ENCODE measurements at regions not wholly inside any gene's neighbourhood (a gene's known extent, or its start where the extent isn't known, plus 50 kb on each side); places are given as distances from the start of the nearest gene placed in this dataset.
A peak's percentile ranks its signal among the peaks of the same experiment; 100 is the strongest.

GRCh38 chr21:14879458-14879857 lies 185.3 kb downstream of the NRIP1 start:
- Mint-ChIP-seq H3K36me3 (no peaks in the 10 kb centered on the region), H3K27me3 (no peaks in the 10 kb centered on the region), H3K4me1 (peaks cover 45 to 79% (median 64%) of the 10 kb centered on the region in 3 donors), H3K27ac (peak overlapping the region; percentile 26 to 81 (median 74)), H3K4me3 (peak overlapping the region in 6 of 8 donors; percentile 41 to 79 (median 64)), H3K9me3 (no peaks in the 10 kb centered on the region)
- DNase-seq (no peak), ATAC-seq (ENCODE audit: low read depth in 2 of 2) (peak; percentile 60 to 74)

GRCh38 chr21:14878971-14879370 lies 185.8 kb downstream of the NRIP1 start:
- Mint-ChIP-seq H3K4me3 (peak overlapping the region in 6 of 8 donors; percentile 39 to 79 (median 57)), H3K36me3 (no peaks in the 10 kb centered on the region), H3K27ac (peak overlapping the region in 2 of 6 donors; percentile 1 to 33), H3K9me3 (no peaks in the 10 kb centered on the region), H3K27me3 (no peaks in the 10 kb centered on the region), H3K4me1 (peaks cover 45 to 79% (median 64%) of the 10 kb centered on the region in 3 donors)
- ATAC-seq (ENCODE audit: low read depth in 2 of 2) (no peak), DNase-seq (no peak)

- H3K4me3 Mint-ChIP-seq, result peak overlapping the region in 1 of 8 donors; percentile 0
- ATAC-seq (ENCODE audit: low read depth in 2 of 2) (no peak), DNase-seq (no peak)
- H3K27ac Mint-ChIP-seq, result peak overlapping the region in 5 of 6 donors; percentile 7 to 37 (median 19)
- no peaks in the 10 kb centered on the region for H3K9me3 Mint-ChIP-seq
- H3K4me1 Mint-ChIP-seq, result peaks cover 45 to 71% (median 64%) of the 10 kb centered on the region in 3 donors
- no peaks in the 10 kb centered on the region for H3K36me3 Mint-ChIP-seq
- no peaks in the 10 kb centered on the region for H3K27me3 Mint-ChIP-seq
Observed at GRCh38 chr21:14877581-14878228, 187.1 kb downstream of the NRIP1 start.

- Mint-ChIP-seq H3K4me1 (peaks cover 37 to 66% (median 61%) of the 10 kb centered on the region in 3 donors), H3K9me3 (no peaks in the 10 kb centered on the region), H3K4me3 (peak overlapping the region in 1 of 8 donors; percentile 27), H3K36me3 (no peaks in the 10 kb centered on the region), H3K27me3 (no peaks in the 10 kb centered on the region), H3K27ac (peak overlapping the region in 1 of 6 donors; percentile 71)
- DNase-seq (no peak), ATAC-seq (ENCODE audit: low read depth in 2 of 2) (no peak)
Observed at GRCh38 chr21:14876524-14876840, 188.3 kb downstream of the NRIP1 start.

- H3K27ac Mint-ChIP-seq, result peak overlapping the region in 2 of 6 donors; percentile 8 to 35
- no peaks in the 10 kb centered on the region for H3K27me3 Mint-ChIP-seq
- no peaks in the 10 kb centered on the region for H3K36me3 Mint-ChIP-seq
- ATAC-seq (ENCODE audit: low read depth in 2 of 2), result peak; percentile 17 to 57
- H3K4me3 Mint-ChIP-seq, result no peak overlapping the region
- peaks cover 39 to 69% (median 62%) of the 10 kb centered on the region in 3 donors for H3K4me1 Mint-ChIP-seq
- no peaks in the 10 kb centered on the region for H3K9me3 Mint-ChIP-seq
- no peak for DNase-seq
Observed at GRCh38 chr21:14875704-14876523, 188.9 kb downstream of the NRIP1 start.

- Mint-ChIP-seq H3K27me3 (no peaks in the 10 kb centered on the region), H3K36me3 (no peaks in the 10 kb centered on the region), H3K4me3 (no peak overlapping the region), H3K4me1 (peaks cover 41 to 69% (median 63%) of the 10 kb centered on the region in 3 donors), H3K27ac (no peak overlapping the region), H3K9me3 (no peaks in the 10 kb centered on the region)
- ATAC-seq (ENCODE audit: low read depth in 2 of 2), result no peak
- no peak for DNase-seq
Observed at GRCh38 chr21:14875186-14875585, 189.6 kb downstream of the NRIP1 start.

GRCh38 chr21:14874379-14874778 lies 190.4 kb downstream of the NRIP1 start:
- Mint-ChIP-seq H3K27ac (peak overlapping the region in 1 of 6 donors; percentile 69), H3K36me3 (no peaks in the 10 kb centered on the region), H3K4me1 (peaks cover 39 to 69% (median 61%) of the 10 kb centered on the region in 3 donors), H3K27me3 (no peaks in the 10 kb centered on the region), H3K9me3 (no peaks in the 10 kb centered on the region), H3K4me3 (no peak overlapping the region)
- DNase-seq (no peak), ATAC-seq (ENCODE audit: low read depth in 2 of 2) (no peak)

GRCh38 chr21:14871861-14872260 lies 192.9 kb downstream of the NRIP1 start:
- H3K4me3 Mint-ChIP-seq, result no peak overlapping the region
- ATAC-seq (ENCODE audit: low read depth in 2 of 2) (no peak), DNase-seq (no peak)
- peaks cover 40 to 64% (median 56%) of the 10 kb centered on the region in 3 donors for H3K4me1 Mint-ChIP-seq
- no peaks in the 10 kb centered on the region for H3K36me3 Mint-ChIP-seq
- no peaks in the 10 kb centered on the region for H3K9me3 Mint-ChIP-seq
- H3K27me3 Mint-ChIP-seq, result no peaks in the 10 kb centered on the region
- no peak overlapping the region for H3K27ac Mint-ChIP-seq

GRCh38 chr21:14870853-14871149 lies 194.0 kb downstream of the NRIP1 start:
- Mint-ChIP-seq H3K4me3 (peak overlapping the region in 5 of 8 donors; percentile 24 to 84 (median 54)), H3K27ac (peak overlapping the region in 4 of 6 donors; percentile 2 to 88 (median 44)), H3K4me1 (peaks cover 35 to 63% (median 56%) of the 10 kb centered on the region in 3 donors)

GRCh38 chr21:14869984-14870852 lies 194.6 kb downstream of the NRIP1 start:
- peak overlapping the region in 5 of 6 donors; percentile 54 to 88 (median 67) for H3K27ac Mint-ChIP-seq
- ATAC-seq (ENCODE audit: low read depth in 2 of 2) (peak; percentile 65 to 79), DNase-seq (peak; percentile 29)
- H3K27me3 Mint-ChIP-seq, result no peaks in the 10 kb centered on the region
- H3K9me3 Mint-ChIP-seq, result no peaks in the 10 kb centered on the region
- no peaks in the 10 kb centered on the region for H3K36me3 Mint-ChIP-seq
- peaks cover 32 to 60% (median 52%) of the 10 kb centered on the region in 3 donors for H3K4me1 Mint-ChIP-seq
- H3K4me3 Mint-ChIP-seq, result peak overlapping the region; percentile 12 to 84 (median 66)

More at GRCh38 chr21:14870853-14871149, 194.0 kb downstream of the NRIP1 start:
- peak in 1 of 2 donors; percentile 18 for ATAC-seq (ENCODE audit: low read depth in 2 of 2)
- no peaks in the 10 kb centered on the region for H3K36me3 Mint-ChIP-seq
- no peak for DNase-seq
- no peaks in the 10 kb centered on the region for H3K9me3 Mint-ChIP-seq
- no peaks in the 10 kb centered on the region for H3K27me3 Mint-ChIP-seq

GRCh38 chr21:14866859-14867765 lies 197.7 kb downstream of the NRIP1 start:
- peaks cover 46 to 73% (median 72%) of the 10 kb centered on the region in 3 donors for H3K4me1 Mint-ChIP-seq
- DNase-seq (no peak), ATAC-seq (ENCODE audit: low read depth in 2 of 2) (no peak)
- peak overlapping the region in 1 of 6 donors; percentile 24 for H3K27ac Mint-ChIP-seq
- no peaks in the 10 kb centered on the region for H3K36me3 Mint-ChIP-seq
- H3K4me3 Mint-ChIP-seq, result no peak overlapping the region
- H3K27me3 Mint-ChIP-seq, result no peaks in the 10 kb centered on the region
- no peaks in the 10 kb centered on the region for H3K9me3 Mint-ChIP-seq

GRCh38 chr21:14864211-14865021 lies 200.4 kb downstream of the NRIP1 start:
- H3K9me3 Mint-ChIP-seq, result peaks cover 0 to 3% (median 0%) of the 10 kb centered on the region in 7 donors
- peak overlapping the region in 2 of 6 donors; percentile 73 to 78 for H3K27ac Mint-ChIP-seq
- H3K4me3 Mint-ChIP-seq, result no peak overlapping the region
- H3K36me3 Mint-ChIP-seq, result no peaks in the 10 kb centered on the region
- ATAC-seq (ENCODE audit: low read depth in 2 of 2) (peak; percentile 48 to 69), DNase-seq (no peak)
- peaks cover 34 to 61% (median 57%) of the 10 kb centered on the region in 3 donors for H3K4me1 Mint-ChIP-seq
- H3K27me3 Mint-ChIP-seq, result no peaks in the 10 kb centered on the region

Measured in naive B cell (primary cell).